ENCODE measurements at regions not wholly inside any gene's neighbourhood (a gene's known extent, or its start where the extent isn't known, plus 50 kb on each side); places are given as distances from the start of the nearest gene placed in this dataset.
"Not testable (repeated sequence)": the region's sequence is repeated elsewhere in the genome, so short reads cannot be mapped to it uniquely, and the experiment has no call there.

DNA sequence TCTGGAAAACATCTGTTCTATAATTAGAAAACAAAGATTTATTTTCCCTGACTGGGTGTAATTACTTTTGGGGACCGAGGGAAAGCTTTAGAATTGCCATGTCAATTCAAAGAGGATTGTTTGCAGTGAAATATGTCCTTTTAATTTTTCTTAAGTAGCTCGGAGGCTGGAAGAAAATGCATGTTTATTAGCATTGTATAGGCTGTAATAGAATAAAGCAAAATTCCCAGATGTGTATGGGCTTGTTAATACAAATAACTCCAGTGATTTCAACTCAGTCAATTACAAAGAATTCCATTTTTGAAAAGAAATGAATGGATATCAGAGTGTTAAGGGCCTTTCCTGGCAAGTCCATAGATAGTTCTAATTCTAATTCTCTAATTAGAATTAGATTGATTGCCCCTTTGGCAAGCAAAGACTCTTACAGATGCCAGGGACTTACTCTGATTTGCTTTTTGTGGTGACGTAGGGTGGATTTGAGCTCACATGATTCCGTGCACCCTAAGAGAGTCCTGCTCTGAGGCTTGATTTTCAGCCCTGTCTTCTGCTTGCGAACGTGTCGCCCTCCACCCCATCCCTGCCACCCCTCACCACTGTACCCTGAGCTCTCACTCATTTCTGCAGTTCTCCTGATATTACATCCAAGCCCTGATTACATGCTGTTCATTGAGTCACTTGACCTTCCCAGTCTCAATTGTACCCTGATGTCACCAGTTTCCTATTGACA, 70.0 kb upstream of the FAM20A start:
- FAIRE-seq: no peak
- RAD21 ChIA-PET (ENCODE audit: unreplicated experiment): no interaction called here
- no peaks in the 10 kb centered on the region for H3K4me1 ChIP-seq (ENCODE audit: control insufficient read depth, insufficient read depth, low read length)

DNA sequence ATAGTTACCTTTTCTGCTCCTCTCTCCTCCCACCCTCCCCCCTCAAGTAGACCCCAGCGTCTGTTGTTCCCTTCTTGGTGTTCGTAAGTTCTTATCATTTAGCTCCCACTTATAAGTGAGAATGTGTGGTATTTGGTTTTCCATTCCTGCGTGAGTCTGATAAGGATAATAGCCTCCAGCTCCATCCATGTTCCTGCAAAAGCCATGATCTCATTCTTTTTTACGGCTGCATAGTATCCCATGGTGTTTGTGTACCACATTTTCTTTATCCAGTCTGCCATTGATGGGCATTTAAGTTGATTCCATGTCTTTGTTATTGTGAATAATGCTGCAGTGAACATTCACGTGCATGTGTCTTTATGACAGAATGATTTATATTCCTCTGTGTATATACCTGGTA, 65.3 kb upstream of the FAM20A start:
- intact Hi-C loops (cut with micrococcal nuclease; ENCODE audit: unreplicated experiment); in situ Hi-C loops (cut with MboI); CTCF ChIA-PET; H4K20me1 ChIP-seq (ENCODE audit: control insufficient read depth, insufficient read depth); ATAC-seq; FAIRE-seq; H3K79me2 ChIP-seq (ENCODE audit: control insufficient read depth, insufficient read depth, low read length); H3K4me2 ChIP-seq (ENCODE audit: control insufficient read depth, insufficient read depth); H3K27ac ChIP-seq (ENCODE audit: control insufficient read depth, insufficient read depth); H3K4me1 ChIP-seq (ENCODE audit: control insufficient read depth, insufficient read depth, low read length); BruUV-seq (replicated peaks); H3K9ac ChIP-seq (ENCODE audit: control insufficient read depth, insufficient read depth, low read length); H3K27me3 ChIP-seq (replicated peaks in 1 of 2; ENCODE audit: control insufficient read depth in 2 of 2, insufficient read depth in 2 of 2, low read length in 1 of 2); H3K4me3 ChIP-seq; H3K9me3 ChIP-seq (replicated peaks; ENCODE audit: control insufficient read depth, insufficient read depth, low read length); H3K36me3 ChIP-seq (ENCODE audit: control insufficient read depth in 2 of 2, insufficient read depth in 2 of 2, low read length in 1 of 2); DNase-seq (ENCODE audit: low read depth, low spot score); H2AFZ ChIP-seq (ENCODE audit: control insufficient read depth, low read depth, low read length); RAD21 ChIA-PET (ENCODE audit: unreplicated experiment): not testable (repeated sequence)
- SMC1A ChIA-PET (ENCODE audit: uncharacterized antibody, unreplicated experiment): interaction anchor here (0.6 kb wide), 1 partner anchor 208 kb away, joined by 3 read pairs; no protein-coding TSS in a partner anchor
- POLR2A ChIA-PET: interaction anchor here (0.7 kb wide), 1 partner anchor 26 kb away, joined by 3 read pairs; no protein-coding TSS in a partner anchor
- WGBS (ENCODE audit: insufficient coverage, insufficient replicate concordance, low lambda C conversion rate, missing lambda C conversion rate): 50% methylated on average over 5 of the region's 5 CpGs

More for the DNA sequence above, 70.0 kb upstream of the FAM20A start:
- DNase-seq (ENCODE audit: low read depth, low spot score) (no peak), ATAC-seq (no peak)
- Histone ChIP-seq H3K4me3 (no peak overlapping the region), H3K36me3 (ENCODE audit: control insufficient read depth in 2 of 2, insufficient read depth in 2 of 2, low read length in 1 of 2) (no peaks in the 10 kb centered on the region), H3K27ac (ENCODE audit: control insufficient read depth, insufficient read depth) (no peak overlapping the region), H3K27me3 (replicated peaks in 1 of 2; ENCODE audit: control insufficient read depth in 2 of 2, insufficient read depth in 2 of 2, low read length in 1 of 2) (no peaks in the 10 kb centered on the region; a peak in 2 of 4 replicates), H4K20me1 (ENCODE audit: control insufficient read depth, insufficient read depth) (no peaks in the 10 kb centered on the region), H3K9ac (ENCODE audit: control insufficient read depth, insufficient read depth, low read length) (no peak overlapping the region), H3K9me3 (replicated peaks; ENCODE audit: control insufficient read depth, insufficient read depth, low read length) (no peaks in the 10 kb centered on the region), H3K4me2 (ENCODE audit: control insufficient read depth, insufficient read depth) (no peak overlapping the region), H2AFZ (ENCODE audit: control insufficient read depth, low read depth, low read length) (no peak overlapping the region), H3K79me2 (ENCODE audit: control insufficient read depth, insufficient read depth, low read length) (no peaks in the 10 kb centered on the region)
- intact Hi-C loops (cut with micrococcal nuclease; ENCODE audit: unreplicated experiment) (no loop called here), in situ Hi-C loops (cut with MboI) (no loop called here)
- ChIA-PET SMC1A (ENCODE audit: uncharacterized antibody, unreplicated experiment) (no interaction called here), POLR2A (no interaction called here), CTCF (interaction anchor here (0.7 kb wide), 1 partner anchor 117 kb away, joined by 4 read pairs; no protein-coding TSS in a partner anchor)
- TF ChIP-seq FOS (IDR thresholded peaks at IDR 0.05; ENCODE audit: borderline replicate concordance, extremely low read depth, insufficient read length) (no peak), EGR1 (IDR thresholded peaks at IDR 0.05; ENCODE audit: borderline replicate concordance in 1 of 2, low read depth in 2 of 2, low read length in 2 of 2) (no peak), ETV6 (conservative IDR thresholded peaks at IDR 0.05 in 1 of 2, IDR thresholded peaks at IDR 0.05 in 1 of 2; ENCODE audit: borderline replicate concordance in 1 of 2, low read depth in 1 of 2) (no peak), YY1 (IDR thresholded peaks at IDR 0.05; ENCODE audit: low read depth, low read length) (no peak), RBBP5 (conservative IDR thresholded peaks at IDR 0.05) (no peak), ZNF274 (IDR thresholded peaks at IDR 0.05; ENCODE audit: insufficient read depth, insufficient read length) (no peak), MTA3 (IDR thresholded peaks at IDR 0.05; ENCODE audit: borderline replicate concordance, low read length) (no peak), CEBPZ (IDR thresholded peaks at IDR 0.05; ENCODE audit: low read depth, low read length) (no peak), STAT3 (IDR thresholded peaks at IDR 0.05; ENCODE audit: low read depth, low read length) (no peak), JUNB (IDR thresholded peaks at IDR 0.05) (no peak)
- 16% methylated on average over 7 of the region's 7 CpGs for WGBS (ENCODE audit: insufficient coverage, insufficient replicate concordance, low lambda C conversion rate, missing lambda C conversion rate)
- BruUV-seq (replicated peaks): no TSS peak
